ENCODE measurements at regions not wholly inside any gene's neighbourhood (a gene's known extent, or its start where the extent isn't known, plus 50 kb on each side); places are given as distances from the start of the nearest gene placed in this dataset.
"Not testable (repeated sequence)": the region's sequence is repeated elsewhere in the genome, so short reads cannot be mapped to it uniquely, and the experiment has no call there.

DNA sequence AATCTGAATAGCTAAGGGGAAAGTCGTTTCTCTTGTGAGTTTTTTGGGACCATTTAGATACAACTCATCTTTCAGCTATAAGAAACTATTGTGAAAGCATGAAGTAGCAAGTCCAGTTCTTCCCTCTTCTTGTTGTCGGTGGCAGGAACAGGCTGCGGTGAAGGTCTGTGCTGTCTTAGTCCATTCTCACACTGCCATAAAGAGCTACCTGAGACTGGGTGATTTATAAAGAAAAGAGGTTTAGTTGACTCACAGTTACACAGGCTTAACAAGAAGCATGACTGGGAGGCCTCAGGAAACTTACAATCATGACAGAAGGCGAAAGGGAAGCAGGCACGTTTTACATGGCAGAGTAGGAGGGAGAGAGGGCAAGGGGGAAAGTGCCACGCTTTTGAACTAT, 261.8 kb downstream of the GATA3 start:
- peaks cover 0 to 7% (median 0%) of the 10 kb centered on the region in 4 donors for H3K4me1 ChIP-seq
- H3K4me3 ChIP-seq, result no peak overlapping the region
- DNase-seq, result no peak
- H3K27ac ChIP-seq, result no peak overlapping the region
- no peaks in the 10 kb centered on the region for H3K9me3 ChIP-seq
- 77 to 79% methylated on average over 6 of the region's 6 CpGs for WGBS, 2 donors
- TF ChIP-seq, protein P1, sequence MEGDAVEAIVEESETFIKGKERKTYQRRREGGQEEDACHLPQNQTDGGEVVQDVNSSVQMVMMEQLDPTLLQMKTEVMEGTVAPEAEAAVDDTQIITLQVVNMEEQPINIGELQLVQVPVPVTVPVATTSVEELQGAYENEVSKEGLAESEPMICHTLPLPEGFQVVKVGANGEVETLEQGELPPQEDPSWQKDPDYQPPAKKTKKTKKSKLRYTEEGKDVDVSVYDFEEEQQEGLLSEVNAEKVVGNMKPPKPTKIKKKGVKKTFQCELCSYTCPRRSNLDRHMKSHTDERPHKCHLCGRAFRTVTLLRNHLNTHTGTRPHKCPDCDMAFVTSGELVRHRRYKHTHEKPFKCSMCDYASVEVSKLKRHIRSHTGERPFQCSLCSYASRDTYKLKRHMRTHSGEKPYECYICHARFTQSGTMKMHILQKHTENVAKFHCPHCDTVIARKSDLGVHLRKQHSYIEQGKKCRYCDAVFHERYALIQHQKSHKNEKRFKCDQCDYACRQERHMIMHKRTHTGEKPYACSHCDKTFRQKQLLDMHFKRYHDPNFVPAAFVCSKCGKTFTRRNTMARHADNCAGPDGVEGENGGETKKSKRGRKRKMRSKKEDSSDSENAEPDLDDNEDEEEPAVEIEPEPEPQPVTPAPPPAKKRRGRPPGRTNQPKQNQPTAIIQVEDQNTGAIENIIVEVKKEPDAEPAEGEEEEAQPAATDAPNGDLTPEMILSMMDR (IDR thresholded peaks at IDR 0.05), result no peak
- TF ChIP-seq EP300 (IDR thresholded peaks at IDR 0.05) (no peak), POLR2A (IDR thresholded peaks at IDR 0.05) (no peak), POLR2AphosphoS5 (IDR thresholded peaks at IDR 0.05) (no peak)
- peaks cover 0 to 5% (median 4%) of the 10 kb centered on the region in 3 donors for H3K27me3 ChIP-seq
- no peaks in the 10 kb centered on the region for H3K36me3 ChIP-seq
- intact Hi-C loops (cut with DNase I), result no loop called here

DNA sequence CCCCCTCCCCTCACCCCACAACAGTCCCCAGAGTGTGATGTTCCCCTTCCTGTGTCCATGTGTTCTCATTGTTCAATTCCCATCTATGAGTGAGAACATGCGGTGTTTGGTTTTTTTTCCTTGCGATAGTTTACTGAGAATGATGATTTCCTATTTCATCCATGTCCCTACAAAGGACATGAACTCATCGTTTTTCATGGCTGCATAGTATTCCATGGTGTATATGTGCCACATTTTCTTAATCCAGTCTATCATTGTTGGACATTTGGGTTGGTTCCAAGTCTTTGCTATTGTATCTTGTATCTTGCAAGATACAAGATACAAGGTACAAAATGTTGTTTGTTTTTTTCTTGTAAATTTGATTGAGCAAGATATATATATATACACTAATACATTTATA, 263.9 kb downstream of the GATA3 start:
- DNase-seq; H3K4me3 ChIP-seq; H3K27ac ChIP-seq; H3K27me3 ChIP-seq; H3K4me1 ChIP-seq; H3K36me3 ChIP-seq; intact Hi-C loops (cut with DNase I); H3K9me3 ChIP-seq: not testable (repeated sequence)
- 86 to 89% methylated on average over 3 of the region's 3 CpGs for WGBS, 2 donors

DNA sequence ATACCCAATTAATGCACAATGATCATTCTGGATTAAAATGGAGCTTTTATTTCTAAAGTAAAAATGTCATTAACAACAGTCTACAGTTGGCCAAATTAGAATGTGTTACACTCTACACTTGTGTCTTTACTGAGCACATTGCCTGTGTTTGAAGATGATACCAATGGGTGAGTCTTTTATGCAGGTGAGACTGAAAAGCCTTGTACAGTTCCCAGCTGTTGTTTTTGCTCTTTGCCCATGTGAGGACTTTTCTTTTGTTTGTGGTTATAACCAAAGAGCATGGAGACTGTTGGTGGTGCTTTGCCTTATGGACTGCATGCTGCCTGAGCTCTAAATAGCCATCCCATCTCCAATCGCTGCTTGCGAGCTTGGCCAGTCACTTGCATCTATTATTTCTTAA, 264.5 kb downstream of the GATA3 start:
- Histone ChIP-seq H3K4me3 (no peak overlapping the region), H3K4me1 (no peaks in the 10 kb centered on the region), H3K27ac (no peak overlapping the region), H3K27me3 (peaks cover 0 to 10% (median 4%) of the 10 kb centered on the region in 3 donors), H3K9me3 (no peaks in the 10 kb centered on the region), H3K36me3 (no peaks in the 10 kb centered on the region)
- DNase-seq, result no peak
- intact Hi-C loops (cut with DNase I), result no loop called here
- 94 to 99% methylated on average over 2 of the region's 2 CpGs for WGBS, 2 donors
- no peak for TF ChIP-seq POLR2AphosphoS5 (IDR thresholded peaks at IDR 0.05)
- no peak for TF ChIP-seq POLR2A (IDR thresholded peaks at IDR 0.05)
- TF ChIP-seq EP300 (IDR thresholded peaks at IDR 0.05), result no peak
- TF ChIP-seq, protein P1 (IDR thresholded peaks at IDR 0.05), result no peak

DNA sequence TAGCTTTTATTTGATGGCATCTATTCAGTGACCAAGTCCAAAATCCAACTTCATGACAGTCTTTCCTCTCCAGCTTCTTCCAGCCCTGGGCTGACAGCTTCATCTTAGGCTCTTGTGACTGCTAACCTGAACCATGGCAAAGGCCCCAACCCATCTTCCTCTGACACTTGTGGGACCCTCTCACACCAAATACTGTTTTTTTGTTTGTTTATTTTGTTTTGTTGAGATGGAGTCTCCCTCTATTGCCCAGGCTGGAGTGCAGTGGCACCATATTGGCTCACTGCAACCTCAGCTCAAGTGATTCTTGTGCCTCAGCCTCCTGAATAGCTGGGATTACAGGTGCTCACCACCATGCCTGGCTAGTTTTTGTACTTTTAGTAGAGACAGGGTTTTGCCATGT, 265.2 kb downstream of the GATA3 start:
- intact Hi-C loops (cut with DNase I), result no loop called here
- Histone ChIP-seq H3K4me1 (no peaks in the 10 kb centered on the region), H3K27ac (no peak overlapping the region), H3K36me3 (no peaks in the 10 kb centered on the region), H3K27me3 (peaks cover 0 to 10% (median 4%) of the 10 kb centered on the region in 3 donors), H3K4me3 (no peak overlapping the region), H3K9me3 (no peaks in the 10 kb centered on the region)
- TF ChIP-seq EP300 (IDR thresholded peaks at IDR 0.05) (no peak), POLR2A (IDR thresholded peaks at IDR 0.05) (no peak), POLR2AphosphoS5 (IDR thresholded peaks at IDR 0.05) (no peak)
- TF ChIP-seq, protein P1 (IDR thresholded peaks at IDR 0.05), result no peak
- DNase-seq, result no peak

DNA sequence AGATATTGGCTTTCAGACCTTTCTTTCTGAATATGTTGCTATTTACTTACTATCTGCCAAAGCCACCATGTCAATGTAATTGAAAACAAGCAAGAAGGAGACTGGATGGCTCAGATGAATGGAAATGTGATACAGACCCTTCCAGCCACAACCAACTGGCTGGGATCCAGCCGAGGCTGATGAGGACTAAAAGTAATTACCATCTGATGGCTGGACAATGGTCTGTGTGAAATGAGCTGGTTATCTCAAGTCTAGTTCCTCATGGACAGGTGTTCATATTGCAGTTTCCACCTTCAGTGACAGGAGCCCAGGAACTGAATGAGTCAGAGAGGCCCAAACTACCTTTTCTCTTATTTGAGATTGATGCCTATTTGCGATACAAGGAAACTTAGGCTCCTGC, 267.5 kb downstream of the GATA3 start:
- 66 to 85% methylated on average over 2 of the region's 2 CpGs for WGBS, 2 donors
- Histone ChIP-seq H3K4me1 (no peaks in the 10 kb centered on the region), H3K4me3 (no peak overlapping the region), H3K9me3 (no peaks in the 10 kb centered on the region), H3K27me3 (peaks cover 0 to 25% (median 4%) of the 10 kb centered on the region in 3 donors), H3K36me3 (no peaks in the 10 kb centered on the region), H3K27ac (no peak overlapping the region)
- intact Hi-C loops (cut with DNase I), result no loop called here
- TF ChIP-seq POLR2A (IDR thresholded peaks at IDR 0.05), result no peak
- TF ChIP-seq, protein P1 (IDR thresholded peaks at IDR 0.05), result no peak
- no peak for TF ChIP-seq EP300 (IDR thresholded peaks at IDR 0.05)
- no peak for TF ChIP-seq POLR2AphosphoS5 (IDR thresholded peaks at IDR 0.05)
- DNase-seq, result no peak
